HG03060 (cell line): ENCODE measurements at regions not wholly inside any gene's neighbourhood (a gene's known extent, or its start where the extent isn't known, plus 50 kb on each side); places are given as distances from the start of the nearest gene placed in this dataset.
"Not testable (repeated sequence)": the region's sequence is repeated elsewhere in the genome, so short reads cannot be mapped to it uniquely, and the experiment has no call there.

ENCODE experiments used
- ATAC-seq: cut with Tn5 transposase; IDR thresholded peaks from one replicate; pipeline ENCODE4 v1.9.1; 2021; ENCODE audit warnings: low read depth, moderate number of reproducible peaks; ENCODE audit not compliant: unreplicated experiment

GRCh38 chr16:72609066-72609465, 437.1 kb upstream of the PMFBP1 start:
- ATAC-seq = no peak

GRCh38 chr16:72604375-72604774, 432.4 kb upstream of the PMFBP1 start:
- ATAC-seq = no peak

- no peak for ATAC-seq
Measured at GRCh38 chr16:72602499-72602898, 430.5 kb upstream of the PMFBP1 start.

- ATAC-seq = no peak
Measured at GRCh38 chr16:72598696-72599095, 426.7 kb upstream of the PMFBP1 start.

- no peak for ATAC-seq
Measured at GRCh38 chr16:72597938-72598337, 426.0 kb upstream of the PMFBP1 start.

- ATAC-seq = no peak
Measured at GRCh38 chr16:72596373-72596772, 424.4 kb upstream of the PMFBP1 start.

- ATAC-seq = peak; percentile 61
Measured at GRCh38 chr16:72590151-72590937, 418.4 kb upstream of the PMFBP1 start.

GRCh38 chr16:72588551-72588950, 416.6 kb upstream of the PMFBP1 start:
- ATAC-seq = no peak

GRCh38 chr16:72578061-72578460, 406.1 kb upstream of the PMFBP1 start:
- ATAC-seq = not testable (repeated sequence)

- no peak for ATAC-seq
Measured at GRCh38 chr16:72576189-72576588, 404.2 kb upstream of the PMFBP1 start.

- no peak for ATAC-seq
Measured at GRCh38 chr16:72569677-72570076, 397.7 kb upstream of the PMFBP1 start.

- no peak for ATAC-seq
Measured at GRCh38 chr16:72568502-72568901, 396.5 kb upstream of the PMFBP1 start.

- ATAC-seq = no peak
Measured at GRCh38 chr16:72566174-72566573, 394.2 kb upstream of the PMFBP1 start.

GRCh38 chr16:72565106-72565505, 393.2 kb upstream of the PMFBP1 start:
- ATAC-seq = no peak

- no peak for ATAC-seq
Measured at GRCh38 chr16:72560617-72561016, 388.7 kb upstream of the PMFBP1 start.

GRCh38 chr16:72558501-72558900, 386.5 kb upstream of the PMFBP1 start:
- no peak for ATAC-seq

- ATAC-seq = no peak
Measured at GRCh38 chr16:72554935-72555334, 383.0 kb upstream of the PMFBP1 start.

GRCh38 chr16:72552654-72553053, 380.7 kb upstream of the PMFBP1 start:
- no peak for ATAC-seq

GRCh38 chr16:72551649-72552048, 379.7 kb upstream of the PMFBP1 start:
- no peak for ATAC-seq

- no peak for ATAC-seq
Measured at GRCh38 chr16:72549878-72550277, 377.9 kb upstream of the PMFBP1 start.

GRCh38 chr16:72542102-72542501, 370.1 kb upstream of the PMFBP1 start:
- no peak for ATAC-seq

GRCh38 chr16:72537664-72538063, 365.7 kb upstream of the PMFBP1 start:
- ATAC-seq = no peak
